Eye (tissue), 1 donor: ENCODE measurements at regions not wholly inside any gene's neighbourhood (a gene's known extent, or its start where the extent isn't known, plus 50 kb on each side); places are given as distances from the start of the nearest gene placed in this dataset.
"Not testable (repeated sequence)": the region's sequence is repeated elsewhere in the genome, so short reads cannot be mapped to it uniquely, and the experiment has no call there.

Source experiments
- DNase-seq: peaks from one replicate; pipeline ENCODE4 v3.0.0-alpha.2; 2015

DNA sequence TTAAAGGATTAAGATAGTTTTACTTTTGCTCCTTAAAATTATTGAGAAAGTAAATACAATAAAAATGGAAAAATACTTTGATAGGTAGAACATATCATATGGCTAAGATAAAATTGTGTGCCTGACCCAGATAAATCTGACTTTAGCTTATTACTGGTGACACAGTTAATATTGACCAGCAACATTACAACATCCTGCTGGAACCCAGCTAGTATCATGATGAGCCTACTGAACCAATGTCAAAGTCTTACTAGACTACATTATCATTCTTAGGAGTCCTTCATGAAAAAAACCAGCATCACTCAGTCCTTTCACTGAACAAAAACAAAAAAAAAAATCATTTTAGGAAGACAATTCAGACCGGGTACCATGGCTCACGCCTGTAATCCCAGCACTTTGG is 164.8 kb upstream of the CDK1 start:
- no peak for DNase-seq

DNA sequence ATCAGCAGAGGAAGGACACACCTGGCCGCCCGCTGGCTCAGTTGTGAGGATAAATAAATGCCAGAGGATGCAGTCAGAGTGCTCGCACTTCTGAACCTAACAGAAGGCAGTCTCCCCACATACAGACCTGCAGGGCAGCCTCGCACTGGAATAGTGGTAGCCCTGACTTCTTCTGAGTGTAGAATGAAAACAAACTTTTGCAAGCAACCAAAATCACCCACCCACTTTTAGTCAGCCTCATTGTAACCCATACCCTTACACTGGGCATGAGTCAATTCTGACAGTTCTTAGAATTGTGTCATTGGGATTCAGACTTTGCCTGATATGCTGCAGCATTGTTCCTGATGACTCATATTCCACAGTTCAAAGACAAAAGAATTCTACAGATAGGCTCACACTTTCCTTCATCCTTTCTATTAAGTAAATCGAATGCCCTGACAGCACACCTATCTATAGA is 167.0 kb upstream of the CDK1 start:
- DNase-seq = no peak

DNA sequence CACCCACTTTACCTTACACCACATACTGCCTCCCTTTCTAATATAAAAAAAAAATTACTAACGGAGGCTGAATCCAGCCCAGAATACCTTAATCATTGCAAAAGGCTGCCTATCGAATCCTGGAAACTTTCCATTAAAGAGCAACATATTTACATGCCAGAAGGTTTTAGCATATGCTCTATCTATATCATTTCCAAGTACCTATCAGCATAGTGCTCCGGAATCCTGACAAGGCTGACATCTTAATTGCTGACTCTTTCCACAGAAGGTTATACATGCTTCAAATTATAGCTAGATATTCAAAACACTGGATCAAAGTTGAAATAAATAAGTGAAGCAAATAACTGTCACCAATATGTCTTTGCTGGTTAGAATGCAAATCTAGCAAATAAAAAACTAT is 170.9 kb upstream of the CDK1 start:
- no peak for DNase-seq

DNA sequence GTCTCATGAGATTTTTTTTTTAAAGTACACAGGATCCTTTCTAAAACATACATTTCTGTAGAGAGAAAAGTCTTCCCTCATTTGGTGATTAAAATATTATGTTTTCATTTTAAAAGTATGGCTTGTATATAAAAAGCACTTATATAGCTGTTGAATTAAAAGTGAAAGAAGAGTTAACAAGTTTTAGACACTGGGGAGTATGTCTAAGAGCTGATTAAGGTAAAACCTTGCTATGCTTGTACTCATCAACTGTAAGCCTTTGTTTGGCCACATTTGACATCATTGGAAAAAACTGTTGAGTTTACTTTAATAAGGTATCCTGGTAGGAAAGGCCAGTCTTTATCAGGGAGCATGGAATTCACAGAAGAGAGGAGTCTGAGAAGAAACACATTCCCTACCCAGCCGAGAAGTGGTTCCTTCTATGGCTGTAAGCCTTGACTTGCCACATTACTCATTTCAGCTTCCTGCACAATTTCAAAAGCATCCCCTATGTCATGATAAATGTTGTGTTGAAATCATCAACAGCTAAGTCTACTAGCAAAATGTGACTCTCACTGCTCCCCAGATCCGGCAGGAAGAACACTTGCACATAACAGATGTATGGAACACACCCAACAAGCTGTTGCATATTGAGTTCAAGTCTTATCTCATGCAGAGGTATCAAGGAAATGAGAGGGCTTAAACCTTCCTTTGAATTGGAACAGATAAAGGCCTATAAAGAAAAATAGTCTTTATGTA is 171.8 kb upstream of the CDK1 start:
- no peak for DNase-seq

DNA sequence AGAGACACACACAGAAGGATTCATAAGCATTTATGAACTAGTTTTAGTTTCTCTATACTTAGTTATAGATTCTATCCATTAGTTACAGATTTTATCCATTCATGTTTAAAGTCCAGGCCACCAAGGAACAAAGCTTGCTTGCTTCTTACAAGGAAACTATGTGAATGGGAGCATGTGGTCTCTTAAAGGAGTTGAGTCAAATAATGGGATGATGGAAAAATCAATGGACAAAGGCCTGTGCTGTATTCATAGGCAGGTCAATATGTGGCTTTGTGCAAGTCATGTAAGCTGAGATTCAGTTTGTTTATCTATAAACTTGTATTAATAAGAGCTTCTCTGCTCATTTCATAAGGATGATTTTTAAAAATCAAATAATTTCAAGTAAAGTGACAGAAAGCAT is 172.8 kb upstream of the CDK1 start:
- no peak for DNase-seq

DNA sequence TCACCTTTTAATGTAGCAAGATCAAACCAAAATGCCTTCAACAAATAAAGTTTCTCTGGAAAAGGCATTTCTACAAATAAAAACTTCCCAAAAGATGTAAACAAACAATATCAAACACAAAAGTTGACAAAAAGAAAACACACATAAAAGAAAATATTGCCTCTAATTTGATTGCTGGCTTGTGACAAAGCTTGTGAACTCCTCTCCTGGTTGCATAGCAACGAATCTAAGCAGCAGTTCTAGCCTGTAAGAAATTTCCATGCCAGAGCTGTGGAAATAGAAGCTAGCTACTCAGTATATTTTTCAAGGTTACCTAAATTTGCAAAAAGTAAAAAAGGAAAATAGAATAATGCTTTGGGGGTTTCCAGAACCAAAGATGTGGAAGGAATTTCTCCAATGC is 173.9 kb upstream of the CDK1 start:
- peak; percentile 33 for DNase-seq

DNA sequence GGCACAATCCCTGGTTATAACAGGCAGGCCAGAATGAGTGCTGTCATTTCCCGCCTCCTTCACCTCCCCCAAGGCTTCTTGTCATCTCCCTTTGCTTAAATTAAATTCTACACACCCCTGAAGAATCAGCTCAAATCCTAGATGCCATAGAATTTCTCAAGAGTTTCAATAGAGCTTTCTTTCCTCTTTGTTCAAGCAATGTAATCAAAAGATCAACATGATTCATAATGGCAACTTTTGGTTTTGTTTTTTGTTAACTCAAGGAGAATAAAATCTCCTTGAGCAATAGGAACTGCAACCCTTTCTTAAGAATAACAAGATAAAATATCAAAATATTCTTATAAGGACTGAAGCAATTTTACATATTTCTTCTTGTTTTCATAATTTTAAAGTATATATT is 180.8 kb upstream of the CDK1 start:
- no peak for DNase-seq

DNA sequence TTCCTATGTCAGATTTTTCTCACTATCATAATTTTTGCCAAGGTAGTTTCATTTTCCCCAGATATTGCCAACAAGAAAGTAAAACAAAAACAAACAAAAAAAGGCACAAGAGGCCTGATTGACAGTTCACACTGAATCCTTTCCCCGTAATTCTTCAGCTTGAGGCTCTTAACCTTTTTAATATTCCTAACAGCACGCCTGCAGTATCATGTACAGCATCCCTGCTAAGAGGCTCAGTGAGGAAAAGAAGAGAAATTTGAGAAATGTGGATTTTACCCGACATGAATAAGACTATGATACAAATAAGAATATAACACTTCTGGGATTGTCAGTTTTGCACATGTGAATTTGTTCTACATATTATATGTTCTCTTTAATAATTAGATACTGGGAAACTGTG is 182.4 kb upstream of the CDK1 start:
- no peak for DNase-seq

DNA sequence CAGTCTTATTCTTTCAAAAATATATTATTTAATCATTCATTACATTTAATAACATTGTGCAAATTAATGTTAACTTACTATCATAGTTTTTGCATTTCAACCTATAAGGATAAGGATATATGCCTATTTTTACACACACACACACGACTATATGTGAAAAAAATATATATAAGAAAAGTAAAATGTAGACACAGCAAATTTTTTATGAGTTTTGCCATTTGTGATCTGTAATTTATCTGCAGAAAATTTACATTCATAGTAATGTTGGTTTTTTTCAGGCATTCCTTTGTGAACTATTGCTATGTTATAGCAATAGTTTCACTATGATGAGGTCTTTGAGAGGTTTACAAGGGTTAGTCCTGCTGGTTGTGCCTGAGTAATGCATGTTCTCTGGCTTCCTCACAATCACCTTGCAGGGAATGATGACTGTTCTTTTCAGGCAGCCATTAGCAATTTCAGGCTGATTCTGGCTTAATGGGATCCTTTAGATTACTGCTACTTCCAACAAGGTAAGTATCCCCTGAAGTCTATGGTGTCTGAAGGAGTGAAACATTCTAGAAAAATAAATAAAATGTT is 183.7 kb upstream of the CDK1 start:
- no peak for DNase-seq

DNA sequence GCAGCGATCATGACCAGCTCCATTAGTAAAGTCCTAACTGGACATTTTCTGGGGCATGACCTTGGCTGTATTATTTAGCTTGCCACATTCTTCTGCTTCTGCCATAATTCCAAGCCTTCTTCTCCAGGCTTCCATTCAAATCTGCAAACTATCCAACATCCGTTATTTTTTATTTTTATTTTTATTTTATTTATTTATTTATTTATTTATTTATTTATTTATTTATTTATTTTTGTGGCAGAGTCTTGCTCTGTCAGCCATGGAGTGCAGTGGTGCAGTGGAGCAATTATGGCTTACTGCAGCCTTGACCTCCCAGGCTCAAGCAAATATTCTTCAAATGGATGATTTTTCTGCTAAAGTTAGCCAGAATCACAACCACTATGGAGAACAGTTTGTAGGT is 187.2 kb upstream of the CDK1 start:
- no peak for DNase-seq

DNA sequence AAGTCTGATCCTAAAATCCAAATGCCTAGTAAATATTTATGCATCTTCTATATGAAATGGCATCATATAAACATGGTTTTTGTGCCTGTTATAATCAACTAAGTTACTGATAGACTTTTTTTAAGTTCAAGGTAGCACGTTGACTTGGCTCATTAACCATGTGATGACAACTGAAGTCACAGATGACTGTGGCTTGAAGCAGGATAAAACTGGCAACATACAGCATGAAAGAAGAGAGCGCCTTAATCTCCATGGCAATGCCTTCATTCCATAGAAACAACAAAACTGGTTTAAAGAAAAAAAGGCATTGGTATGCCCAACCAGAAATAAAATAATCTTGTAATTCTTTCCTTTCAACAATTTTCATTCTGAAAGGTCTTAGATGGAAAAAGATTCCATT is 188.9 kb upstream of the CDK1 start:
- DNase-seq = no peak

DNA sequence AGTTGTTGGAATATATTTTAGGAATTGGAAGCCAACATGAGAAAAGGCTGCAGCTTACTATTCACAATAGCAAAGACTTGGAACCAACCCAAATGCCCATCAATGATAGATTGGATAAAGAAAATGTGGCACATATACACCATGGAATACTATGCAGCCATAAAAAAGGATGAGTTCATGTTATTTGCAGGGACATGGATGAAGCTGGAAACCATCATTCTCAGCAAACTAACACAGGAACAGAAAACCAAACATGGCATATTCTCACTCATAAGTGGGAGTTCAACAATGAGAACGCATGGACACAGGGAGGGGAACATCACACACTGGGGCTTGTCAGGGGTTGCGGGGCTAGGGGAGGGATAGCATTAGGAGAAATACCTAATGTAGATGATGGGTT is 192.1 kb upstream of the ANK3 start:
- not testable (repeated sequence) for DNase-seq

DNA sequence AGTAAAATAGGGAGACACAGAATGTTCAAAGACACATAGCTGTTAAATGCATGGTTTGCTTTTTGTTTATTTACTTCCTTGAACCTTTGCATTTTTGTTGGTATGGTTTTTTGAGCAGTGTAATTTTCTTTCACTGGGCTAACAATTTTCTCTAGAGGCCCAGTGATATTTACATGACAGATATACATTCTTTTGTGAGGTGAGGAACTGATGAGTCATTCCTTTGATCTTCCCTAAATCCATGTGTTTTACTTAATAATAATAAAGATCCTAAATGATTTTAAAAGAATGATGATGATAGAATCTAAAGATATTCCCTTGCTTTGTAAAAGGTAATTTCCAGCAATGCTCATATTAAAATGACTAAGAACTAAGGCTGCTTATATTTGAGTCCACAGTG is 188.5 kb upstream of the ANK3 start:
- no peak for DNase-seq

DNA sequence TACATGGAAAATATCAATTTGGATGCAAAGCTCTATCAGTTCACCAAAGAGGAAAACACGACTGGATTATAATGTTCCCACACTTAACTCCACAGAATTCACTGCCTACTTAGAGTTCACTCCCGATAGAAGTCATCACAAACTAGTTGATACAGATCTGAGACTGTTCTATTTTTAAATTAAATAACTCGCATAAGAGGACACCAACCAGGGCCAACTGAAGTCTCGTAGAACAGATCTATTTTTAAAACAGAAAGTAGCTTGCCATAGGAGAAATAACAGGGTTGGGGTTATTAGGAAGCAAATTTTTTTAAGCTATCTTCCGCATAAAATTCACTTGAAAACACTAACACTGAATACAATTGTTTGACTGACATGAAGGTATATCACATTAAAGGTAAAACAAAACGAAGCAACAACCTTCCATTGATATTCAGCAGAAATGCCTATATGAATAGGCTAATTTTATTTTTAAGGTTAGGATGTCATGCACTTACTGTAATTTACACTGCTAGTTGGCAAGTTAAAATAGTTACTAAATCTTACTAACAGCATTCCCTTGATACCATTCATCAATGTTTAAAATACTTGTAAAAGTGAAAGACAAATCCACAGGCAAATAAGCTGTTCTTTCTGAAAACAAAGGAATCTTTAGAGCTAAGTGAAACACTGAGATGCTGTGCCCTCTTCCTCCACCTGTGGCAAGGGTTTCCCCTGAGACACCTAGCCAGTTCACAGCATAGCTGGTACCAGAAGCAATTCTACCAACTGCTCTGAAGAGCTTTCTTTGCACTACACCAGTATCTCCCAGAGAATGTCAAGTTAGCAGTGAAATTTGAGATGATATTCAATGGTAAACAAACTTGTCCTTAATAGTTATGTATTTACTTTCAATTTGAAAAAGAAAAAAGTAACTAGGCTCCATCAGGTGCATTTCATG is 186.7 kb upstream of the ANK3 start:
- no peak for DNase-seq

DNA sequence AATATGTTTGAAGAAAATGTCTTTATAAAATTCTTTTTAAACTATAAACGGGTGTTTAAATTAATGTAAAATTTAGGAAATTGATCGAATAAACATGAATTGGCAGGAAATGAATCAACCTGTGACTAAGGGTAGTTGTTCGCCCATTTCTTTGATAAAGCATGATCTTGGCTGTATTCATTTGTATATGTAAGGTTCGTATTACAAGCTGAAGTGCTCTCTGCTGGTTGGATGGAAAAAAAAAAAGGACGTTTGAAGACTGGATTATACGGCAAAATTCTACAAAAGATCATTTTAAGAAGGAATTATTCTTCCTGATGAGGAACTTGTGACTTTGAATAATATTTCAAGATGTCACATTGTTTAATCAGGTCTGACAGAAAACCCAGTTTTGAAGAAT is 185.4 kb upstream of the ANK3 start:
- DNase-seq = no peak

DNA sequence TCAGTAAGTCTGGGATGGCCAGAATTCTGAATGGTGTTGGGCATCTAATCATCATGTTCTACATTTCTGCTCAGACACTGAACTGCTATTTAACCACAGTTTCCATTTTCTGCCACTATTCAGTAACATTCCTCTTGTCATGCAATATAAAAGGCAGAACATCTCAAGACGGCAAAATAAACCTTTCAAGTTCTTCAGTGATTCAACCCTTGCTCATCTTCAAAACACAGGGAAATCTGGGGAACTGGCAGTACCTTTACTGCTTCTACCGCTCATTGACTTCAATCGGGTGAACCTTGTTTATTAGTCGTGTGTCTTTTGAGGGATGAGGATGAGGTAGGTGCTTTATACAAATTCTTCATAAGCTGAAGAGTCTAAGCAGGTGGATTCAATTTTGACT is 184.7 kb upstream of the ANK3 start:
- DNase-seq = no peak

DNA sequence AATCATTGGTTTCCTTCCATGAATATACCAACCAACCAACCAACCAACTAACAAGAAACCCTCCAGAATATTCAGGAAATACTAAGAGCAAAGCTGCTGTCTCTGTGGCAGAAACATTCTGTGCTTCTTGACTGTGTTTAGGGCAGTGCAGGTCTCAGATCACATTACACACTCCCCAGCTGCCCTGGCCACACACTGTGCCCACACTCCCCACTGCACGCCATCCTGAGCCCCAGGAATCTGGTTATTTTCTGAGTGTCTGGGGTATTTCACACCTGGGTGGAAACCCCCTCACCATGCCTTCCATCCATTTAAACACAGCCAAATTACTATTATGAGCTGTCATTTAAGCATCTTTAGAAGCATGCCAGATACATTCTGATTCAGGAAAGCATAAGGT is 183.7 kb upstream of the ANK3 start:
- DNase-seq = no peak

DNA sequence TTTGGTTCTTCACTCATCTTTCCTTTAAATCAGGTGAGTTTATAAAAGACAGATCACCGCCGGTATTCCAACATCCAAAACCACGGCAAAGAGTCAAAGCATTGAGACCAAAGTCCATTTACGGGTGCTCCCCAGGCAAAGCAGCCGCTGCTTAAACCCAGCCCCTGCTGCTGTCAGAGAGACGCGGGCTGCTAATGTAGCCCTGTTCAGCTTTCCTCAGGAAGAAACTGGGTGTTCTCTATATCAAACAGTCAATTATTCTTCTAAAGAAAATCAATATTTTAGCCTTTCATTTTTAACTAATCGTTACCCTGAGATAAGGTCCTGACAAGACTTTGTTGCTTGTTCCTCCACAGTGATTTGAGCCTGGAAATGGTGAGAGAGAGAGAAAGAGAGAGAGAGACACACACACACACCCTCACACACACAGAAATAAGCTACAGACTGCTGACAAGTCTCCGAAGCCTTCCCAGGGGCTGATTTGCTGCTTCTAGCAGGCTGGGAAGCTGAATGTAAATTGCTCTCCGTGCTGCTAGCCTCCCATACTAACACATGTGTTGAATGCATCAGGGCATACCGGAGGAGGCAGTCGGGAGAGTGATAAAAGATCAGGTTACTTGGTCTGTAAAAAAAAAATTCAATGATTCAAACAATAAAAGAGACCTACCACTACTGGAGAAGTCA is 183.0 kb upstream of the ANK3 start:
- peak; percentile 88 for DNase-seq

DNA sequence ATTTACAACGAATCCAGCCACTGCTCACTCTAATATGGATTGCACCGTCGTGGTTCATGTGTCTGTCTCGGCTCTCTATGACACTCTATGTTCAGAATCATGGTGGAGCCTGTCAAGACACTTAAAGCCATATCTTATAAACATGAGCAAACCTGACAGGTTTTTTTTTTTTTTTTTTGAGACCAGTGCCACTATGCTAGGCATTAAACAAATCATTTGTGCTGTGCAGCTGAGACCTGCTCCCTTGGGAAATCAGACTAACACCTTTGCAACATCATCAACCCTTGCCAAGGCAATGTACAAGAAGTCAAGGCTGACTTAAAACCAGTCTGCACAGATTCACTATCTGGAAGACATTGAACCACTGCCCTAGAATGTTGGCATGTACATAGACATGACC is 181.2 kb upstream of the ANK3 start:
- peak; percentile 59 for DNase-seq

DNA sequence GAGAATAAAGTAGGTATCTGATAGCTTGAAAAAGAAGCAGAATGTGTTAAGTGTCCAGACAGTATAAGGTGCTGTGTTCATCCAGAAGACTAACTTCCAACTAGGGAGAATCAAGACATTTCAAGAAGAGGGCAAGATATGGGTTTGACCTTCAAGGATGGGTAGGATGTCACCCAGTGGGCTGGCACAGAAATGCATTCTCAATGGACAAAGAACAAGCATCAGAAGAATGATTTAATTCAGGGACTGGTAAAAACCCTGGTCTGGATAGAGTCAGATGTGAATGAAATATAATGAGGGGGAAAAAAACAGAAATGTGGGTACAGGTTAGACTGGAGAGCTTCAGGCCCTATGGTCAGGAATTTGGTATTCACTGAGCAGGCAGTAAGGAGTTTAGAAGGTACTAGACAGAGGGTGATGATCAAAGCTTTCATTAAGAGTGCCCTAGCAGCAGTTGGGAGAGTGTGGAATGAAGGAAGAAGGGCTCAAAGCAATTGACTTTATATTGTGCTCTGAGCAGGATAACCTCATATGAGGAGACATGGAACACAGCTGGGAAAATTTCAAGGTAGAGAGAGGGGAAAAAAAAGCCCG is 180.7 kb upstream of the ANK3 start:
- no peak for DNase-seq

DNA sequence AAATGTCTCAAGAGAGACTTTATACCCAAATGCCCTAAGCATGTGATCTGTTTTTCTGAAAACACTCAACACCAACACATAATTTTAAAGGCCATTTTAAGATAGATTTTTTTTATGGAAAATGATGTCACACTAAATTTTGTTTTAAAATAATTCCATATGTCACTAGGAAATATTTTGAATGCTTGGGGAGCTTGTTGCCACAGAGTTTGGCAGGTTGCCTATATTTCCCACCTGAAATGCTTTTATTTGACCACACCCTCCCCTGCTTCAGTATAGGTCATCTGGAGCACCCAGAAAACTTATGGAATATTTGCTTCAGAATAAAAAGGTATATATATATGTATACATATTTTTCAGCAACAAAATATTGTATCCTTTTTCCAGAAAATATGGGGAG is 180.0 kb upstream of the ANK3 start:
- DNase-seq = no peak

DNA sequence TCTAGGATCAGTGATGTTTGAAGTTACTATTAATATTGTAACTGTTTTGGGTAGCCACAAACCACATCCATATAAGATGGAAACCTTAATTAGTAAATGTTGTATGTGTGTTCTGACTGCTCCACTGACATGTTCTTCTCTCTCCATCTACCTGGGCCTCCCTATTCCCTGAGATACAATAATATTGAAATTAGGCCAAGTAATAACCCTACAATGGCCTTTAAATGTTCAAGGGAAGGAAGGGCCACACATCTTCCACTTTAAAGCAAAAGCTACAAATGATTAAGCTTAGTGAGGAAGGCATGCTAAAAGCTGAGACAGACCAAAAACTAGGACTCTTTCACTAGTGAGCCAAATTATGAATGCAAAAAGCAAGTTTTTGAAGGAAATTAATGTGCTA is 176.4 kb upstream of the ANK3 start:
- DNase-seq = no peak

DNA sequence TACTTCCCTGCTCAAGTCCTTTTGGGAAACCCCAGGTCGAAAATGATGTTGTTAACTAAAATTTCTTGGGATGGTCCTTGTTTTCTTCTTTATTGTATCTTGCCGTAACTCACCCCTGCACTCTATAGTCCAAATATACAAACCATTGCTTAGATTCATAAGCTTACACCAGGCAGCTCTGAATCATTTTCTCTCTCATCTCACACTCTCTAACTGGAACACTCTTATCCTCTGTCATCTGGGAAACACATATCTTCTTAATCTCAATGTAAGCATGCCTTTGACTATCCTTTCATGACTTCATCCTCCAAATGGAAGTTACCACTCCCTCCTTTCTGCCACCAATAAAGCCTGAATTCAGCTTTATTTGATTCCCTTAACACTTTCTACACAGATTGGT is 175.8 kb upstream of the ANK3 start:
- DNase-seq = no peak
